Prostate gland (tissue), 2 donors: ENCODE measurements at regions not wholly inside any gene's neighbourhood (a gene's known extent, or its start where the extent isn't known, plus 50 kb on each side); places are given as distances from the start of the nearest gene placed in this dataset.

Experiments used
- POLR2A ChIP-seq: fragments of 450-650 bp; IDR thresholded peaks from one replicate; pipeline ENCODE4 v1.6.1; 2016; ENCODE audit warnings: antibody characterized with exemption, mild to moderate bottlenecking
- POLR2AphosphoS5 ChIP-seq: sonication (generic); formaldehyde crosslinking; IDR thresholded peaks from one replicate; pipeline ENCODE4 v1.6.1; 2017; ENCODE audit warnings: antibody characterized with exemption
- TF ChIP-seq, protein P1 (sequence below), 4 experiments: fragments of 200-600 bp in 2 of 4; fragments of 450-650 bp in 2 of 4; sonication (generic) in 2 of 4; IDR thresholded peaks; 1 replicate in 3 of 4; 2 replicates in 1 of 4; pipeline ENCODE4 v1.5.1; 2016 to 2019; ENCODE audit warnings: antibody characterized with exemption in 4 of 4, mild to moderate bottlenecking in 2 of 4, moderate library complexity in 2 of 4

DNA sequence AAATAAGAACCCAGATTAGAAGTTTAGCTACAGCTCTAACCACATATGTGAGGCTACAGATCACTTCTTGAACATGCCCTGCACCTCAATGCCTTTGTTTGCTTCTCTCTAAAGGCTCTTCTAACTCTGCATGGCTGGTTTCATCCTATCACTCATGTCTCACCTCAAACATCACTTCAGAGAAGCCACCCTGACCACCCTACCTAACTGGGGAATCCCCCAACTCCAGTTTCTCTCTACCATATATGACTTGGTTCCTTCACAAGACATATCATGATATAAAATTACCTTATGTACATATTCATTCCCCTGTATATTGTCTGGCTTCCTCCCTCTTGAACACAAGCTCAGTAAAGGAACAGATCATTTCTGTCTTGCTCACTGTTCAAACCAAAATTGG lies 250.2 kb upstream of the GRIP1 start:
- TF ChIP-seq POLR2A (no peak), POLR2AphosphoS5 (no peak)
- TF ChIP-seq, protein P1, sequence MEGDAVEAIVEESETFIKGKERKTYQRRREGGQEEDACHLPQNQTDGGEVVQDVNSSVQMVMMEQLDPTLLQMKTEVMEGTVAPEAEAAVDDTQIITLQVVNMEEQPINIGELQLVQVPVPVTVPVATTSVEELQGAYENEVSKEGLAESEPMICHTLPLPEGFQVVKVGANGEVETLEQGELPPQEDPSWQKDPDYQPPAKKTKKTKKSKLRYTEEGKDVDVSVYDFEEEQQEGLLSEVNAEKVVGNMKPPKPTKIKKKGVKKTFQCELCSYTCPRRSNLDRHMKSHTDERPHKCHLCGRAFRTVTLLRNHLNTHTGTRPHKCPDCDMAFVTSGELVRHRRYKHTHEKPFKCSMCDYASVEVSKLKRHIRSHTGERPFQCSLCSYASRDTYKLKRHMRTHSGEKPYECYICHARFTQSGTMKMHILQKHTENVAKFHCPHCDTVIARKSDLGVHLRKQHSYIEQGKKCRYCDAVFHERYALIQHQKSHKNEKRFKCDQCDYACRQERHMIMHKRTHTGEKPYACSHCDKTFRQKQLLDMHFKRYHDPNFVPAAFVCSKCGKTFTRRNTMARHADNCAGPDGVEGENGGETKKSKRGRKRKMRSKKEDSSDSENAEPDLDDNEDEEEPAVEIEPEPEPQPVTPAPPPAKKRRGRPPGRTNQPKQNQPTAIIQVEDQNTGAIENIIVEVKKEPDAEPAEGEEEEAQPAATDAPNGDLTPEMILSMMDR (IDR thresholded peaks at IDR 0.05): no peak
